Femur (tissue), 1 donor: ENCODE measurements at regions not wholly inside any gene's neighbourhood (a gene's known extent, or its start where the extent isn't known, plus 50 kb on each side); places are given as distances from the start of the nearest gene placed in this dataset.
"Not testable (repeated sequence)": the region's sequence is repeated elsewhere in the genome, so short reads cannot be mapped to it uniquely, and the experiment has no call there.

Source experiments
- DNase-seq: peaks from one replicate; pipeline ENCODE4 v3.0.0-alpha.2; 2017

DNA sequence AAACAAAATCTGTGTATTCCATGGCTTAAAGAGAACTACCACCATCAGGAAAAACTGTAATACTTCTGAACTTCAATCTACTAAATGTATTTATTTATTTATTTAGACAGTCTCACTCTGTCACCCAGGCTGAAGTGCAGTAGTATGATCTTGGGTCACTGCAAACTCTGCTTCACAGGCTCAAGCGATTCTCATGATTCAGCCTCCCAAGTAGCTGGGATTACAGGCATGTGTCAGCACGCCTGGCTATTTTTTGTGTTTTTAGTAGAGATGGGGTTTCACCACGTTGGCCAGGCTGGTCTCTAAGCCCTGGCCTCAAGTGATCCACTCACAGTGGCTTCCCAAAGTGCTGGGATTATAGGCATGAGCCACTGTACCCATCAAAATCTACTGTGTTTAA is 202.3 kb upstream of the POU1F1 start:
- DNase-seq, result no peak

DNA sequence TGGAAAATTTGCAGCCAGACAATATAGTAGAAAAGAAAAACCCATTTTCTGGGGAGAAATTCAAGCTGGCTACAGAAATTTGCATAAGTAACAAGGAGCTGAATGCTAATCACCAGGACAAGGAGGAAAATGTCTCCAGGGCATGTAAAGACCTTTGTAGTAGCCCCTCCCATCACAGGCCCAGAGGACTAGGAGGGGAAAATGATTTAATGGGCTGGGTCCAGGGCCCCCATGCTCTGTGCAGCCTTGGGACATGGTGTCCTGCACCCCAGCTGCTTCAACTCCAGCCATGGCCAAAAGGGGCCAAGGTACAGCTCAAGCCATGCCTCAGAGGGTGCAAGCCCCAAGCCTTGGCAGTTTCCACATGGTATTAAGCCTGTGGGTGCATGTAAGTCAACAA is 197.6 kb upstream of the POU1F1 start:
- no peak for DNase-seq

DNA sequence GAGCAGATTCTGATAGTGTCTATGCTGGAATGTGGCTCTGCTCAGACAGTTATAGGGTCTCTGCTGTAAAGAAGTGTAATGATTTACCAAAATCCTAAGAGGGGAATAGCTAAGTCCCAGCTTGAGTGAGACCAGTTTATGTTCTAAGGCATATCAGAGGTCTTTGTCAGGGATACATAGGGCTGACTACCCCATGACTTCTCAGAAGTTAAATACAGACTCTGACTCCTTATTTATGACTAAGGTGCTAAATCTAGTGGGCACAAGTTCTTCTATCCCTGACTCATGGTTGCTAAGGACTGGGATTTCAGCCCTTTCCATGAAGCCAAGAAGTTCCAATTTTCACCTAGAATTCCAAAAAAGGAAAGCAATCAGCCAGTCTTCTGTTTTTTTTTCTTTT is 192.6 kb upstream of the POU1F1 start:
- no peak for DNase-seq

DNA sequence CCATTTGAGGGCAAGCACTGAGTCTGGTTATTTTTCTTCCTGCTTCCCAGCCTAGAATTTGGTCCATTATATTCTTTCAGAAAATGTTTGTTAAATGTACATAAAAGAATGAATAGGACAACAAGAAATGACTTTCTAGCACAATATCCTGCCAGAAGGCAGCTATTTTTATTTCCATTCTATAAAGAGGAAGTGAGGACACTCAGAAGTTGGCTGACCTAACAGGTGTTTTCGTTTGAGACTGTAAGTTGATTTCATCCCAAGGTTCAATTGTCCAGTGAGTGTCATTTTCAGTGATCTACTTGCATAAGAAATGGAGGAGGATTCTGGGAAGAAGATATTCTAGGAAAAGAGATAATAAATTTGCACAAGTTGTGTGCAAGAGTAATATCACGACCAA is 191.9 kb upstream of the POU1F1 start:
- DNase-seq, result no peak

DNA sequence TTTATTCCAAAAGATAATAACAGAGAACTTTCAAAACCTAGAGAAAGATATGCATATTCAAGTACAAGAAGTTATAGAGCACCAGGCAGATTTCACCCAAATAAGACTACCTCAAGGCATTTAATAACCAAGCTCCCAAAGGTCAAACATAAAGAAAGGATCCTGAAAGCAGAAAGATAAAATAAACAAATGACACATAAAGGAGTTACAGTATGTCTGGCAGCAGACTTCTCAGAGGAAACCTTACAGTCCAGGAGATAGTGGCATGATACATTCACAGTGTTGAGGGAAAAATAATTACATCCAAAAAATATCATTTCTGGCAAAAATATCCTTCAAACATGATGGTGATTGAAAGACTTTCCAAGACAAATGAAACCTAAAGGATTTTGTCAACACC is 185.8 kb upstream of the POU1F1 start:
- no peak for DNase-seq

DNA sequence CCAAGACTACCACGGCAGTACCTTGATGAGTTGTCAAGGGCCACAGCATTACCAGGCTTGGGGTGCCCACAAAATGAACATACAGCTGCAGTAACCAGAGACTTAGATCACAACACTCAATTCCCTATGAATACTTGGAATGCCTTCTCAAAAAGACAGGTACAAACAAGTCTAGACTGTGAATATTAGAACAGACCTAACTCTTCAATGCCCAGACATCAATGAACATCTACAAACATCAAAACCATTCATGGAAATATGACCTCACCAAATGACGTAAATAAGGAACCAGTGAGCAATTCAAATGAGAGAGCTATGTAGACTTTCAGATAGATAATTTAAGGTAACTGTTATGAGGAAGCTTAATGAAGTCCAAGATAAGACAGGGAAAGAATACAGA is 185.1 kb upstream of the POU1F1 start:
- no peak for DNase-seq

DNA sequence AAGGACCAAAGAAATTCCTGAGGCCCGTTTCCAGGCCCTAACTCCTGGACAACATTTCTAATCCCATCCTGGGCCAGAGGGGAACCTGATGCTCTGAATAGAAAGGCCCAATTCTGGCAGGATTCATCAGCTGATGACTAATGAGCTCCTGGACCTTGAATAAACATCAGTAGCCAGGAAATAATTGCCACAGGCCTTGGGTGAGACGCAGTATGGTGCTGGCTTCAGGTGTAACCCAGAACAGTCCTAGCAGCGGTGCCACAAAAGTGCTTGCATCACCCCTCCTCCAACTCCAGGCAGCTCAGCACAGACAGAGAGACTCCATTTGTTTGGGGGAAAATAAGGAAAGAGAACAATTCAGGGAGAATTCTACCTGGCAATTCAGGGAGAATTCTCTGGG is 184.7 kb upstream of the POU1F1 start:
- no peak for DNase-seq

DNA sequence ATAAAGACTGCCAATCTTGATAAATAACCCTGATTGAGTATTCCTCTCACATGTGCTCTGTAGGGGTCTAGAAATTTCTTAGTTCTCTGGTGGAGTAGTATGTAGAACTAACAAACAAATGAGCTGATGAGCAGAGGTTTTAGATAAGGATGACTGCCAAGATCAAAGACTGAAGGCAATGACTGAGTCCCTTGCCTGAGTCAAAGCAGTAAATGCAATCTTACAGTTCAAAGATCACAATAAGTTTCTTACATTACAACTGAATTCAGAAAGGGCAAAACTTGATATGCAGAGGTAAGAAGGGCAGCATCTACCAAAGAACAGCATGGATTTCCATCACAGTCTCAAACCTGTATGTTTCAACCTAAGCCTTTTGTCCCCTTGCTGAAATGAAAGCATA is 172.2 kb upstream of the POU1F1 start:
- DNase-seq, result no peak

DNA sequence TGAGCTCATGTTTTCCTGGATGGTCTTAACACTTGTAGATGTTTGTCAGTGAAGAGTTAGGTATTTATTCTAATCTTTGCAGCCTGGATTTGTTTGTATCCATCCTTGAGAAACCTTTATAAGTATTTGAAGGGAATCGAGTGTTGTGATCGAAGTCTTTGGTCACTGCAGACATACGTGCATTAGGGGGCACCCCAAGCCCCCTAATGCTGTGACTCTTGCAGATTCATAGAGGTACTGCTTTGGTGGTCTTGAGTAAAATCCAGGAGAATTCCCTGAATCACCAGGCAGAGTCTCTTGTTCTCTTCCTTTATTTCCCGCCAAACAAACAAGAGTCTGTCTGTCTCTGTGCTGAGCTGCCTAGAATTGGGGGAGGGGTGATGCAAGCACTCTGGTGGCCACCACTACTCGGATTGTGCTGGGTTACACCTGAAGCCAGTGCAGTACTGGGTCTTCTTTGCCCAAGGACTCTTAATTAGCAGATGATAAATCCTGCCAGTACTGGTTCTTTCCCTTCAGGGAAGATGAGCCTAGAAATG is 170.5 kb upstream of the POU1F1 start:
- no peak for DNase-seq

DNA sequence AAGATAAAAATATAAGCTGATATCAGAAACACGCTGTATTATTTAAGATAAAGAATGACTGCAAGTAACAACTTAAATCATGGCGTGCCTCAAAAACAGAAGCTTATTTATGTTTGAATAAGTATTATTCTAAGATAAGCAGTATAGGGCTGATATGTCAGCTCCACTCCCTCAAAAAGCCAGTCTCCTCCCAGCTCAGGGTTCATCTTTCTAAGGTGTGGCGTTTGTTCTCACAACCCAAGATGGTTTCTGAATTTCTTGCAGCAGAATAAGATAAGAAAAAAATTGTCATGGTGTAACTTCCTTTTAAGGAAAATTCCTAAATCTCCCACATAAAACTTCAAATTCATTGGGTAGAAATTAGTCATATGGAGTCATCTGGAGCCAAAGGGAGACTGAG is 166.1 kb upstream of the POU1F1 start:
- DNase-seq, result no peak

DNA sequence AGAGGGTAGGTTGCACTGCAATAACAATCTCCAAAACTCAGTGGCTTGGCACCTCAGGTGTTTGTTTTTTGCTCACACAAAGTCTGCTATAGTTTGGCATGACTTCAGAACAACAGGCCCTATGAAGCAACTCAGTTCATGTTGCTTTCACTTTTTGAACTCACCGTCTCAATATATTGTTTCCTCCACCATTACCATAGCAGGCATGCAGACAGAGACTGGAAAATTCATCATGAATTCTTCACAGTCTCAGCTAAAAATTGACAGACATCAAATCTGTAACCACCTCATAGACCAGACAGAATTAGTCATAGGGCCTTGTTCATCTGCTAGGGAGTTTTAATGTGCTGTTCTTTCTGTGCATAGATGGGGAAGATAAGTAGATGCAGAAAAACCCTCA is 161.4 kb upstream of the POU1F1 start:
- DNase-seq, result no peak

DNA sequence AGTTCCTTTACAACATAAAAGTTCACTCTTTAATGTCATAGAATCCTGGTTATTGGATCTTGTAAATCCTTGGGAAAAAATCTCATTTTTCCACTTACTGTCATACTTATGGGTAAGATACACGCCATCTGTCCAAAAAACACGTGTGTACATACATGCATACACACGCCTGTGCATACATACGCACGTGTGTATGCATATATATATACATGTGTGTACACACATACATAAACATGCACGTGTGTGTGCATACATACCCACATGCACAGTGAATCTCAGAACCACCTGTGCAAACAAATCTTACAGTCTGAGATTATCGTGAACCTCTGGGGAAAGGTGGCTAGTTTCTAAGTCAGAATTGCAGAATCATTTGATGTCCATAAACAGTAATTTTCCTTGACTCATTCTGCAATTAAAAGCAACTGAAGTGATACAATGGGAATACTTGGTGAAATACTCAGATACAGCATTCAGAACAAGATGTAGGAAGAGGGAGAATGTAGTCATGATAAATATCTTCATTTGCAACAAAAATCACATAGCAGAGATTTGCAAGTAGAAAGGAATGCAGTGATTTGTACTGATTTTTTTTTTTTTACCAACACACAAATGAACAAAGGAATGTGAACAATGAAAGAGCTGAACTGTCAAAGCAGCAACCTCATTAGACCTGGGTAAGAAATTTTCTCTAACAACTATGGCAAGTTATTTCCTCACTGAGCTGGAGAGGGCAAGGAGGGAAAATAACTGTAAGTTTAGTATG is 160.6 kb upstream of the POU1F1 start:
- no peak for DNase-seq

DNA sequence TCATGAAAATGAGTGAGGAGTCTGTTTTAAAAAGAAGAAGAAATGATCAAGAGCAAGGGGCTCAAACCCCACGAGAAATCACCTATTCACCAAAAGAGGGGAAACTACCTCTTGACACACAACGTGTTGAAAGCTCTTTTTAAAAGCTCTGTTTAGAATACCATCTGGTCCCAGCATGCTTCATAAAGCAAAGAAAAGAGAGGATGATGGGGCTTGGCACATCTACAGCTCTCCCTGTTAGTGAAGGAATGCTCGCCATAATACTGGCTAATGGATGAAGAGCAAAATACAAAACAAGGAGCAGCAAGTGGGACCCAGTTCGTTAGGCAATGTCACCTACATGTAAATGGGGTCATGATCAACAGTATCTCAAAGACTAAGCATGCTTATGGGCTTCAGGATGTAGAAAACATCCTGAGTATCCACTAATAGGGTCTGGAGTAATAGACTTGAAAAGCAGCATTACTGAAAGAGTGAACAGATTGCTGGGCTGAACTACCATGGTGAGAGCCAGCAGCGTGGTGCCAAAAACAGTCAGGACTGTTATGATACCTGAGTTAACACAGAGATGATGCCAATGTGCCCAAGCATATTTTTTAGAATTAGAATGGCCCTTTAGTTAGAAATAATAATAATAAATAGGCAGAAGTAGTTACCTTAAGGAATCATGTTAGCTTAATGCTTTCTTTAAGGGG is 159.7 kb upstream of the POU1F1 start:
- no peak for DNase-seq

DNA sequence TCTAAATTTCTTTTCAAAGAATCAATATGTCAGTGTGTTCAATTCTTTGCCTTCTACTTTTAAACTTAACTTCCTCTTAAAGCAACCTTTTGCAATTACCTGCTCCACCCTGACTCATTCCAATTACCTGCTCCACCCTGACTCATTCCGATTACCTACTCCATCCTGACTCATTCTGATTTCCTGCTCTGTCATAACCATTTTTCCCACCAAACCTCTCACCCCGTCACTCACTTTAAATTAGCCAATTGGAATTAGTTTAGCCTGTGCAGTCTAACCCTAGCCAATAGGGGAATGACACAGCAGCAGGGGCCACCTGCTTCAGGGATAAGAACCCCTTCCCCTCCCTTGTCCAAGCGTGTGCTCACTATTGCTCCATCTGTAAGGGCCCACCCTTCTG is 157.1 kb upstream of the POU1F1 start:
- not testable (repeated sequence) for DNase-seq

DNA sequence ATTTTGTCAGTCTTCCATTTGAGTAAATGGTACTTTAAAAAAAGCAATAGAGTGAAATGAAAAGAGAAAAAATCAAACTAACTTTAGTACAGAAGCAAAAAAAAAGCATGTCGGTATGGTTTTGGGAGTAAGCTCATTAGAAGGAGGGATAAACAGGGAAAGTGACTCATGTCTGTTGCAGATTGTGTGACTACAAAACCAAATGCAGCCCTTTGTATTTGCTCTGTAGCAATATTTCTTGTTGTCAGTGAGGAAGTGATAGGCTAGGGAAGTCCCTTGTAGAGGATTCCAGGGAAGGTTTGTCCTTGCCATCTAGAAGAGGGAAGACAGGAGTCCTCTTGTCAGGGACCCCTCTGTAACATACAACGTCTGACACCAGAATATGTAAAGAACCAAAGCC is 150.5 kb upstream of the POU1F1 start:
- DNase-seq, result no peak

DNA sequence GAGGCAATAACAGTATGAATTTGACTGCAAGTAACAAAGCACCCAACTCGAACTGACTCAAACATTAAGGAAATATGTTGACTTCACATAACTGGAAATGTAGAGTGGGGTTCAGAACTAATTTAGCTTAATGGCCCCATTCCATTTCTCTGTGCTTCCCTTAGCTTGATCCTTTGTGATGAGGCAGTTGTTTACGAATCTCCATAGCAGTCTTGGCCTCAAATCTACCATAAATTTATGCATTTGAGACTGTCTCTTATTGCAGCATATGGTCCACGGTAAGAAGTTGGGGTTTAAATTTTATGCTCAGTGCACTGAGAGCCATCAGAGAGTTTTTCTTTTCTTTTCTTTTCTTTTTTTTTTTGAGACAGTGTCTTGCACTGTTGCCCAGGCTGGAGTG is 148.7 kb upstream of the POU1F1 start:
- DNase-seq, result no peak

DNA sequence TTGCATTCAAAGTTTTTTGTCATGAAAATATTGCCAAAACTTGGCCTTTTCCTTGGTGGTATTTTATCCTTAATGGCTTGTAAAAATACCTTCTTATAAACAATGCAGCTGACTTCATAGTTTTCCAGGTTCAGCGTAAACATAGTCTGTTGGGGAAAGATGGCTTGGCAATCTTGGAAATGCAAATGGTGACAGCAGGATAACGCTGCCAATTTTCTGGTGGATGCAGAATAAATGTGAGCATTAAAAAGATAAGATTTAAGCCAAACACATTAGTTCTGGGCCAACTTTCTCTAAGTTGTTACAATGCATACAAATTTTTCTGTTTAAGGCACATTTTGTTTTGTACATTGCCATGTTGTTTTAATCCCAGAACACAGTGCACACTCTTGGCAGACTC is 147.0 kb upstream of the POU1F1 start:
- no peak for DNase-seq

DNA sequence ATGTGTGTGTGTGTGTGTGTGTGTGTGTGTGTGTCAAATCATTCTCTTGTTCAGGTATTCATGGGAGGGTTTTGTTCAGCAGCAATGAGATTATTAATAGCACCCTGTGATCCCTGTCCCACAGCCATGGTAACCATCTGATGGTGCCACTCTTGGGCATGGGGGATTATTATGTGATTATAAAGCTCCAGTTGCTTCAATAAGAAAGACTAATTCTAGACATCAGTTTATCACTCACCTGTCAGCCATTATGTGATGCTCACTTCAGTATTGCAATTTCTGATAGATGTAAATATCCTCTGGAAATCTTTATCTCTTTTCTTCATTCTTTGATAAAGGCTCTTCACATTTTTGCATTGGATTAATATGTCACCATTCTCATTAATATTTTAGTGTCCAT is 145.9 kb upstream of the POU1F1 start:
- DNase-seq, result no peak

DNA sequence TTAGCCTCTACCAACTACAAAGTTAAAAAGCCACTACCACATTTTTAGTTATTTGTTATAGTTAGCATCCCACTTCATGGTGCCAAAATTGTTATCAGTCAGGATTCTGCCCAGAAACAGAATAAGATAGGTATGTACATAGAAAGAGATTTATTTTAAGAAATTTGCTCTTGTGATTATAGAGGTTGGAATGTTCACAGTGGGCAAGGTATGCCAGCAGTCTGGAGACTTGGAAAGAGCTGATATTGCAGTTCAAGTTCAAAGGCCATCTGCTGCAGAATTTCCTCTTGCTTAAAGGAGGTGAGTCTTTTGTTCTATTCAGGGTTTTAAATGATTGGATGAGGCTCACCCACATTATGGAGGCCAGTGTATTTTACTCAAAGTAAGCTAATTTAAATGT is 143.8 kb upstream of the POU1F1 start:
- DNase-seq, result no peak

DNA sequence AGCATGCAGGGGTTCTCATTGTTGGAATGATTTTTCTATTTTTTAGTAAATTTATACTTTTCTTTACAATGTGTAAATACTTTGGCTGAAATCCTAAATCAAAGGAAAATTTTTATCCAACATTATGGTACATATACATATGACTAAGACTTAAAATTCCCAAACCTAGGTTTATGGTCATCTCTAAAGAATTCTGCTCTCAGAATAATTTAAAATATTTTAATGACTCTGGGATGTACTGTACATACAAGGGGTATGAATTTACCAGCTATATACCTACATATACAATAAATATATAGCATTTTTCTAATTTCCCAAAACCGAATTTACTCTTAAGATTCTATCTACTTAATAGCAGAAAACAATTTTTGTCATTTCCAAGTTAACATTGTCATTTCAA is 137.9 kb upstream of the POU1F1 start:
- DNase-seq, result no peak

DNA sequence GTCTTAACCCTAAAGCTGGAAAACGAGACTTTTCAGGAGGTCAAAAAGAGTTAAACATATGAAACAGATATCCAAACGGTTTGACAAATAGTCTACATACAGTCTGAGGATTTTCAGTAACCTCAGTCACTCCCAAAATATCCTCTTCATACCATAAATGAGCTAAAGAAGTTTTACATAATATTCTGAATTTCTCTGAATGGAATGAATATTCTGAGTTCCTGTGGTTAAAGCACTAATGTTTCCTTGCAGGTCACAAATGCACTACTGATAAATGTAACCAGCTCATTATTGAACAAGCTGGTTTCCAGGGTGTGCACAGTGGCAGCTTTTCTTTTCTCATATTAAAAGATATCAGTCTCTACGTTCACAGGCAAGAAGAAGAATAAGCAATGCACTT is 137.4 kb upstream of the POU1F1 start:
- no peak for DNase-seq

DNA sequence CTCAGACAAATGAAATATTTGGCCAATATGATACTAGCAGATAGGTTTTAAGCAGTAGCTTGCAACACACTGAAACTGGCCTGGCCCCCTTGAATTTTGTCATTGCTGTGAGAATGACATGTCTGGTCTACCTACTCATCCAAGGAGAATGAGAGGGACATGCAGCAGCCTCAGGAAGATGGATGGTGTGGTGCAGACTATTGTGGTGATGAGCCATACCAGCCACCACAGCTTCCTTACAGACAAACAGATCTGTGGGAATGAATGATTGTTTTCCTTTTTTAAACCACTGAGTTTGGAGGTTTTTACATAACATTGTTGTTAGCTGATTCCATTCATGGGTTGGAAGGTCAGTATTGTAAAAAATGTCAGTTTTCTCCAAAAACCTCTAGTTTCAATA is 133.7 kb upstream of the POU1F1 start:
- no peak for DNase-seq

DNA sequence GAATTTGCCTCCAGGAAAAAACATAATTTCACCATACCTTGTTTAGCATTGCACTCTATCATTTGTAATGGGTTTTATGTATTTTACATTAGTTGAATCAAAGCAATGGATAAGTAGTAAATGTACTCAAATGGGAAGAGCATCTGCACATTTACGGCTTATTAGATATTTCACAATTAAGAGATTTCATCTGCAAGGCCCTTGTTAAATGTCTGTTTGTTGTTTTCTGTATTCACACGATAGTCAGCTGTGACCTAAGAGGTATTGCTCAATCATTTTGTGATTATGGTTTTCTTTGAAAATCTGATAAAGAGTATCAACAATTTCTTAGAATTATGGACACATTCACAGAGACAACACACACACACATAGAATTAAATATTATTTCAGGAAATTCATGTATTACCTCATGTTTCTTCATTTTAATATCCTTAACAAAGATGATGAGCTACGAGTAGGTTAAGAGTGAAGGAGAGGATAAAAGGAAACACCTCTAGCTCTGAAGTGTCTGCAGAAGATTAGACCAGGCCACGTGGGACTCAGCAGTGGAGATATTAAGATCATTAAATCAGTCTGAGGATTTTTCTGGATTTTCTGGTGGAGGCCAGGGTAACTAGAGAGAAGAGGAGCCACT is 121.9 kb upstream of the POU1F1 start:
- DNase-seq, result no peak

DNA sequence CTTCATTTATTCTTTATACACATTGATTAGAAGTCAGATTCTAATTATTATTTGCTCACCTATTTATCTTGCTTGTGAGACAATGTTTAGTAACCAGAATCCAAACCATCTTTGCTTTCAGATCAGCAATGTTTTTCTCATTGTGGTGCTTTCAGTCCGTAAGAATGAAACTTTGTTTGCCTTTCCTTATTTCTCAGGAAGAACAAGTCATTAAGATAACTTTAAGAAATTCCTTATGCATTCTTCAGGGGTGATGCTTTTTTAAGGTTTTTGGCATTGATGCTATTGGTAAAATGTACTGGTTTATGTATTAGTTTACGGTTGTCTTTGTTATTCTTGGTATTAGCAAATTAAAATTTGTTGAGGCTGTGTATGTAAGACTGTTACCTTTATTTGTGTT is 120.8 kb upstream of the POU1F1 start:
- DNase-seq, result no peak
